Neuronal stem cell (in vitro differentiated cells): ENCODE measurements at regions not wholly inside any gene's neighbourhood (a gene's known extent, or its start where the extent isn't known, plus 50 kb on each side); places are given as distances from the start of the nearest gene placed in this dataset.

ENCODE experiments used
- DNase-seq: peaks from one replicate; pipeline ENCODE4 v3.0.0-alpha.2; 2013; ENCODE audit warnings: low spot score
- H2AFZ ChIP-seq: one replicate; pipeline ENCODE4 v1.6.1; 2013; ENCODE audit warnings: mild to moderate bottlenecking, low read length, inconsistent platforms
- H2AK5ac ChIP-seq: 2 replicates; pipeline ENCODE4 v1.6.1; 2013; ENCODE audit warnings: low read depth, mild to moderate bottlenecking, inconsistent platforms, low read length, moderate library complexity, mixed read lengths
- H2BK120ac ChIP-seq: 2 replicates; pipeline ENCODE4 v1.6.1; 2013; ENCODE audit warnings: low read depth, mild to moderate bottlenecking, inconsistent platforms, low read length, moderate library complexity, mixed read lengths
- H2BK12ac ChIP-seq: one replicate; pipeline ENCODE4 v1.6.1; 2013; ENCODE audit warnings: low read length, inconsistent platforms
- H2BK15ac ChIP-seq: 2 replicates; pipeline ENCODE4 v1.6.1; 2013; ENCODE audit warnings: mild to moderate bottlenecking, low read length, inconsistent platforms, mixed read lengths
- H2BK5ac ChIP-seq: one replicate; pipeline ENCODE4 v1.6.1; 2013; ENCODE audit warnings: inconsistent platforms, mild to moderate bottlenecking, low read length, moderate library complexity
- H3K14ac ChIP-seq: one replicate; pipeline ENCODE4 v1.6.1; 2013; ENCODE audit warnings: low read length, inconsistent platforms
- H3K18ac ChIP-seq: 2 replicates; pipeline ENCODE4 v1.6.1; 2013; ENCODE audit warnings: low read length, inconsistent platforms
- H3K23ac ChIP-seq: 2 replicates; pipeline ENCODE4 v1.6.1; 2013; ENCODE audit warnings: low read depth, mild to moderate bottlenecking, mixed read lengths, low read length, inconsistent platforms; ENCODE audit not compliant: poor library complexity
- H3K27ac ChIP-seq: replicated peaks from 3 replicates; pipeline ENCODE4 v1.5.1; 2013; ENCODE audit warnings: low read length, inconsistent platforms
- H3K27me3 ChIP-seq, 3 experiments: 2 replicates each; pipeline ENCODE4 v1.6.1; 2013; ENCODE audit warnings: low read length in 3 of 3, mild to moderate bottlenecking in 2 of 3, inconsistent platforms in 1 of 3, low read depth in 1 of 3, mixed read lengths in 1 of 3, moderate library complexity in 1 of 3; ENCODE audit not compliant: control insufficient read depth in 3 of 3, insufficient read depth in 3 of 3
- H3K36me3 ChIP-seq, 2 donors: replicated peaks in 1 of 2; 2 replicates each; pipeline ENCODE4 v1.6.1; 2013; ENCODE audit warnings: low read length in 2 of 2; ENCODE audit not compliant: control insufficient read depth in 2 of 2, insufficient read depth in 2 of 2
- H3K4ac ChIP-seq: 2 replicates; pipeline ENCODE4 v1.6.1; 2013; ENCODE audit warnings: inconsistent platforms, mild to moderate bottlenecking, low read length, moderate library complexity
- H3K4me1 ChIP-seq, 2 donors: 1 replicate in 1 of 2; 2 replicates in 1 of 2; pipeline ENCODE4 v1.6.1; 2013; ENCODE audit warnings: low read length in 2 of 2, low read depth in 1 of 2; ENCODE audit not compliant: control insufficient read depth in 2 of 2, insufficient read depth in 1 of 2
- H3K4me2 ChIP-seq: one replicate; pipeline ENCODE4 v1.6.1; 2013; ENCODE audit warnings: mild to moderate bottlenecking, low read length, inconsistent platforms; ENCODE audit not compliant: insufficient read depth, poor library complexity, severe bottlenecking
- H3K4me3 ChIP-seq, 2 donors: 2 replicates each; pipeline ENCODE4 v1.5.1; 2013; ENCODE audit warnings: low read length in 2 of 2, mild to moderate bottlenecking in 2 of 2, inconsistent platforms in 1 of 2, moderate library complexity in 1 of 2
- H3K79me1 ChIP-seq: one replicate; pipeline ENCODE4 v1.6.1; 2013; ENCODE audit warnings: low read depth, mild to moderate bottlenecking, inconsistent platforms, low read length, moderate library complexity
- H3K9ac ChIP-seq: one replicate; pipeline ENCODE4 v1.6.1; 2013; ENCODE audit warnings: mild to moderate bottlenecking, low read depth, low read length, inconsistent platforms; ENCODE audit not compliant: poor library complexity
- H3K9me3 ChIP-seq, 2 donors: replicated peaks in 1 of 2; 2 replicates each; pipeline versions ENCODE3 to v1.6.1; 2013; ENCODE audit warnings: low read length in 2 of 2, mild to moderate bottlenecking in 2 of 2, inconsistent platforms in 1 of 2, low read depth in 1 of 2, mixed read lengths in 1 of 2, moderate library complexity in 1 of 2; ENCODE audit not compliant: control insufficient read depth in 2 of 2, insufficient read depth in 1 of 2
- H4K8ac ChIP-seq: one replicate; pipeline ENCODE4 v1.6.1; 2013; ENCODE audit warnings: low read depth, mild to moderate bottlenecking, inconsistent platforms, low read length, moderate library complexity
- H4K91ac ChIP-seq: one replicate; pipeline ENCODE4 v1.6.1; 2013; ENCODE audit warnings: low read length, low read depth, mild to moderate bottlenecking, inconsistent platforms; ENCODE audit not compliant: poor library complexity
- WGBS, 2 donors: extraction: QIAGEN DNeasy Blood & Tissue Kit; methylation state at CpG; one replicate each; pipeline ENCODE4 v1.1.7; 2013; ENCODE audit warnings: missing lambda C conversion rate in 2 of 2, mixed read lengths in 1 of 2; ENCODE audit not compliant: insufficient read length in 2 of 2, insufficient replicate concordance in 1 of 2; ENCODE audit errors: extremely low coverage in 2 of 2; 5-methylcytosine and 5-hydroxymethylcytosine counted together

- Histone ChIP-seq H4K8ac (no peak overlapping the region), H3K23ac (no peak overlapping the region), H3K14ac (no peak overlapping the region), H2BK120ac (no peak overlapping the region), H3K27me3 (no peaks in the 10 kb centered on the region), H2BK5ac (no peak overlapping the region), H2BK12ac (no peak overlapping the region), H3K4me3 (no peak overlapping the region), H3K18ac (no peak overlapping the region), H2AK5ac (no peak overlapping the region), H2BK15ac (no peak overlapping the region), H3K9me3 (peaks cover 0 to 5% of the 10 kb centered on the region in 2 donors), H4K91ac (no peak overlapping the region), H3K36me3 (no peaks in the 10 kb centered on the region), H3K9ac (no peak overlapping the region), H3K4me1 (peaks cover 0 to 13% of the 10 kb centered on the region in 2 donors), H3K27ac (no peak overlapping the region), H3K79me1 (peaks cover 2% of the 10 kb centered on the region), H3K4ac (no peak overlapping the region), H2AFZ (no peak overlapping the region), H3K4me2 (no peak overlapping the region)
- no CpG with 5 or more reads among the region's 2 CpGs for WGBS, 2 donors
- no peak for DNase-seq
Measured at GRCh38 chr5:142463904-142464303, 139.1 kb upstream of the SPRY4 start.

DNA sequence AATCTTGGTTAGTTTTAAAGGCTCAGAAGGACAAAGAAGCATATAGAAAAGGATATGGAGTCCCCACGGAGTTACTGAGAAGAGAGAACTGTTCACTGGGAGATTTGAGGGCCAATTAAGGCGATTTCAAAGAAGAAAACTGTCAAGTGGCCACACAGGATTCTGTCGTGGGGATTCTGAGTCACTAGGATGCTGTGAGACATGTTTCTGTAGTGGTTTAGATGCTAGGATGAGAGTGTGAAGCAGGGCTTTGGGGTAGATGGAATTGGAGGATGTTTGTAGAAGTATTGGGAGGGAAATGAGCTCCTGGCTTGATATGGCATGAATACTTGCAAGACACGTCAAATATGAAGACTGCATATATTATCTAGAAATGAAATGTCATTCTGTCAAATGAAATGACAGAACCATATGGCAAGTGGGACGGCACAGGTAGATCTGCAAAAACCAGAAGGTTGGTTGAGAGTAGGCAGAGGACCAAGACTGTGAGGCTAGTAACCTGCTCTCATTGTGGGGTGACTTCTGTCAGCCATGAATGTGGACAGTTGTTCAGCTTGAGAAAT, 136.3 kb upstream of the SPRY4 start:
- Histone ChIP-seq H2AFZ (no peak overlapping the region), H3K9me3 (peaks cover 0 to 5% of the 10 kb centered on the region in 2 donors), H4K8ac (no peak overlapping the region), H3K79me1 (no peaks in the 10 kb centered on the region), H3K18ac (no peak overlapping the region), H3K9ac (no peak overlapping the region), H2BK12ac (no peak overlapping the region), H3K4me1 (peaks cover 0 to 11% of the 10 kb centered on the region in 2 donors), H3K4me2 (no peak overlapping the region), H3K4ac (no peak overlapping the region), H2BK5ac (no peak overlapping the region), H3K27me3 (no peaks in the 10 kb centered on the region), H2BK15ac (no peak overlapping the region), H3K14ac (no peak overlapping the region), H3K23ac (no peak overlapping the region), H3K4me3 (no peak overlapping the region), H4K91ac (no peak overlapping the region), H3K27ac (no peak overlapping the region), H2BK120ac (no peak overlapping the region), H2AK5ac (no peak overlapping the region), H3K36me3 (no peaks in the 10 kb centered on the region)
- DNase-seq = no peak
- no CpG with 5 or more reads among the region's 5 CpGs for WGBS, 2 donors

- H3K4me1 ChIP-seq = peaks cover 0 to 8% of the 10 kb centered on the region in 2 donors
- no peak overlapping the region for H4K8ac ChIP-seq
- no peak overlapping the region for H3K27ac ChIP-seq
- no peaks in the 10 kb centered on the region for H3K27me3 ChIP-seq
- H3K9ac ChIP-seq = no peak overlapping the region
- no peak overlapping the region for H3K4me3 ChIP-seq
- H2AFZ ChIP-seq = no peak overlapping the region
- H3K4ac ChIP-seq = no peak overlapping the region
- WGBS, 2 donors = no CpG with 5 or more reads among the region's 1 CpG
- no peak overlapping the region for H2BK15ac ChIP-seq
- peak overlapping the region; percentile 71 for H3K18ac ChIP-seq
- H4K91ac ChIP-seq = no peak overlapping the region
- DNase-seq = no peak
- no peak overlapping the region for H2BK120ac ChIP-seq
- no peak overlapping the region for H3K4me2 ChIP-seq
- no peak overlapping the region for H3K14ac ChIP-seq
- H2BK12ac ChIP-seq = peak overlapping the region; percentile 49
- H3K79me1 ChIP-seq = no peaks in the 10 kb centered on the region
- H3K9me3 ChIP-seq = peaks cover 0 to 5% of the 10 kb centered on the region in 2 donors
- H2AK5ac ChIP-seq = peak overlapping the region; percentile 11
- no peak overlapping the region for H3K23ac ChIP-seq
- no peak overlapping the region for H2BK5ac ChIP-seq
- H3K36me3 ChIP-seq = no peaks in the 10 kb centered on the region
Measured at GRCh38 chr5:142459209-142459608, 134.4 kb upstream of the SPRY4 start.

GRCh38 chr5:142455856-142456255, 131.0 kb upstream of the SPRY4 start:
- no peak overlapping the region for H4K8ac ChIP-seq
- H2BK15ac ChIP-seq = no peak overlapping the region
- no peak overlapping the region for H2BK120ac ChIP-seq
- H2AFZ ChIP-seq = no peak overlapping the region
- H2BK12ac ChIP-seq = no peak overlapping the region
- H3K4me2 ChIP-seq = no peak overlapping the region
- H3K27ac ChIP-seq = no peak overlapping the region
- no peak overlapping the region for H3K18ac ChIP-seq
- H4K91ac ChIP-seq = no peak overlapping the region
- DNase-seq = no peak
- no peaks in the 10 kb centered on the region for H3K27me3 ChIP-seq
- no peak overlapping the region for H2AK5ac ChIP-seq
- no peak overlapping the region for H3K23ac ChIP-seq
- H3K9me3 ChIP-seq = peaks cover 4 to 8% of the 10 kb centered on the region in 2 donors
- no peak overlapping the region for H3K9ac ChIP-seq
- H3K4me1 ChIP-seq = peaks cover 0 to 5% of the 10 kb centered on the region in 2 donors
- H3K4ac ChIP-seq = no peak overlapping the region
- WGBS, 2 donors = no CpG with 5 or more reads among the region's 2 CpGs
- no peak overlapping the region for H2BK5ac ChIP-seq
- no peak overlapping the region for H3K14ac ChIP-seq
- no peaks in the 10 kb centered on the region for H3K36me3 ChIP-seq
- H3K79me1 ChIP-seq = no peaks in the 10 kb centered on the region
- H3K4me3 ChIP-seq = no peak overlapping the region
